GM12801 (cell line): ENCODE measurements at regions not wholly inside any gene's neighbourhood (a gene's known extent, or its start where the extent isn't known, plus 50 kb on each side); places are given as distances from the start of the nearest gene placed in this dataset.
A peak's percentile ranks its signal among the peaks of the same experiment; 100 is the strongest.

Experiments
- TF ChIP-seq, protein P1 (sequence below): IDR thresholded peaks from one replicate; pipeline ENCODE4 v1.5.1; 2011; ENCODE audit warnings: control low read depth; ENCODE audit not compliant: insufficient read length; ENCODE audit errors: extremely low read depth

DNA sequence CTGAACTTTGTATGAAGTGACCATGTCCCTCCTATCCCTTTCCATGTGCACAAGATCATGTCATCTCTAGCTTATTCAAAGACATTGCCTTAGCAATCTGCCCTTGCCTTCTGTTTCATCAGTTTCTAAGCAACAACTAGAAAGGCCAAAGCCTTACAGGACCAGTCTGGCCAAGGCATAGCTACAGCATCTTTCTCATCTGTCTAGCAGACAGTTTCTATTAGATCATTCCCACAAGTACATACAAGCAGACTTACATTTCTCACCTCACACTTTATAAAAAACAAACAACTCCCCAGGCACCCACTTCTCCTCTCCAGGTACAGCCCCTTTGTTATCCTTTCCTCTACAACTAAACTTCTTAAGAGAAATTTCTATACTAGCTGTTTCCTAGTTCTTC lies 188.7 kb upstream of the AADAT start:
- TF ChIP-seq, protein P1, sequence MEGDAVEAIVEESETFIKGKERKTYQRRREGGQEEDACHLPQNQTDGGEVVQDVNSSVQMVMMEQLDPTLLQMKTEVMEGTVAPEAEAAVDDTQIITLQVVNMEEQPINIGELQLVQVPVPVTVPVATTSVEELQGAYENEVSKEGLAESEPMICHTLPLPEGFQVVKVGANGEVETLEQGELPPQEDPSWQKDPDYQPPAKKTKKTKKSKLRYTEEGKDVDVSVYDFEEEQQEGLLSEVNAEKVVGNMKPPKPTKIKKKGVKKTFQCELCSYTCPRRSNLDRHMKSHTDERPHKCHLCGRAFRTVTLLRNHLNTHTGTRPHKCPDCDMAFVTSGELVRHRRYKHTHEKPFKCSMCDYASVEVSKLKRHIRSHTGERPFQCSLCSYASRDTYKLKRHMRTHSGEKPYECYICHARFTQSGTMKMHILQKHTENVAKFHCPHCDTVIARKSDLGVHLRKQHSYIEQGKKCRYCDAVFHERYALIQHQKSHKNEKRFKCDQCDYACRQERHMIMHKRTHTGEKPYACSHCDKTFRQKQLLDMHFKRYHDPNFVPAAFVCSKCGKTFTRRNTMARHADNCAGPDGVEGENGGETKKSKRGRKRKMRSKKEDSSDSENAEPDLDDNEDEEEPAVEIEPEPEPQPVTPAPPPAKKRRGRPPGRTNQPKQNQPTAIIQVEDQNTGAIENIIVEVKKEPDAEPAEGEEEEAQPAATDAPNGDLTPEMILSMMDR, result no peak

DNA sequence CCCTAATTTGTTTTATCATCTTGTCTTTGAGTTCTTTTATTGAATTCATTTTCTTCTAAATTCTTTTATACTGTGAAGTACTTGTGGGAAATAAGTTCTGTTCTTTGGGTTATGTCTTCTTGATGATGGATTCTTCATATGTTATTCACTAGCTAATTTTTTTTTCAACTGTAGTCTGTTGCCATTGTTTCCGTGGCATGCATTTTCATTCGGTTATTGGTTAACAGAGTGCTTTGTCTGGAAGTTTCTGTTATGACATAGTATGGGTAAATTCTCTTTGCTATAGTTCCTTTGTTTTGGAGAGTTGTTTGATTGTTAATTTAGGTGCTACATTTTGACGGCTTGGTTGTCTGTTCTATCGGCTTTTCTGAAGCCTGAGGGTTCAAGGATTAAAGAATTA lies 184.9 kb upstream of the AADAT start:
- TF ChIP-seq, protein P1, result no peak

GRCh38 chr4:170272959-170273358 lies 183.2 kb upstream of the AADAT start:
- TF ChIP-seq, protein P1, result no peak

DNA sequence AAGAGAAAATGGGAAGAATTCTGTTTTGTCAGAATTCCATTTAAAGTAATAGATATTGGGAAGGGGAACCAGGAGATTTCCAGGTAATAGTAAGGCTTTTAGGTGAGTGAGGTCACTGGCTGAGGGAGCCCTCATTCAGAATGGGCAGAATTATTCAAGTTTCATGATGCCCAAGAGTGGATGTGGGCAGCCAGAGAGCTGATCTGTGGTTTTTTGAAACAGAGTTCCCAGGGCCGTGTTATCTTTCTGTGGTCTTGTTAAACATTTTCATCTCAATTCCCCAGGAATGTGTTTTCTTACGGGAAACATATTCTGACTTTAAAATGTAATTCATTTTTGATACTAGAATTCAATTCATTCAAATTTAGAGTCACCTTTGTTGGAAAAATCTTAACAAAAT lies 182.0 kb upstream of the AADAT start:
- TF ChIP-seq, protein P1, result no peak

DNA sequence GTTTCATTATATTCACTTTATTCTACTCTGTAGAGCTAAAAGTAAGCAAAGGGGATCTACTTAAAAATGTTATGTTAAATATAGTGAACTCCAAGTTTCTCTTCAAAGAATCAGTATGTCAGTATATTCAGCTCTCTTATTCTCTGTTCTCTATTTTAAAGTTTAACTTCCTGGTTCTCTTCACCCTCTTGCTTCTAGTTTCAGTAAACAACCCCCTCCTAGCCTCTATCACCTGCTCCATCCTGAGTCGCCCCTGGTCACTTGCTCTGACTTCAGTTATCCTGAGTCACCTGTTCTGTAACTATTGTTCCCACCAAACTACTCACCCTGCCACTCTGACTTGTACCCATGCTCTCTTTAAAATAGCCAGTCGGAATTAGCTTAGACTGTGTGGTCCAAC lies 180.9 kb upstream of the AADAT start:
- TF ChIP-seq, protein P1, result no peak

GRCh38 chr4:170269950-170270349 lies 180.2 kb upstream of the AADAT start:
- TF ChIP-seq, protein P1, result no peak

GRCh38 chr4:170259631-170260153 lies 169.9 kb upstream of the AADAT start:
- TF ChIP-seq, protein P1, result peak; percentile 26
